T-helper 1 cell treated with Interleukin-12 subunit alpha and Interleukin-12 subunit beta and Interleukin-4 antibody, amounts not matched to agents 30 μg/mL and 1 μg/mL, for 36 hours (primary cell): ENCODE measurements at regions not wholly inside any gene's neighbourhood (a gene's known extent, or its start where the extent isn't known, plus 50 kb on each side); places are given as distances from the start of the nearest gene placed in this dataset.

Experiments
- H3K27ac Mint-ChIP-seq: one replicate; pipeline ENCODE4 v1.8.0; 2021; ENCODE audit warnings: mild to moderate bottlenecking, mixed read lengths
- H3K27me3 Mint-ChIP-seq: one replicate; pipeline ENCODE4 v1.8.0; 2021; ENCODE audit warnings: low read depth, mixed read lengths
- H3K36me3 Mint-ChIP-seq: one replicate; pipeline ENCODE4 v1.8.0; 2021; ENCODE audit warnings: low read depth, mixed read lengths
- H3K4me1 Mint-ChIP-seq: one replicate; pipeline ENCODE4 v1.8.0; 2021; ENCODE audit warnings: low read depth, mixed read lengths
- H3K4me3 Mint-ChIP-seq: one replicate; pipeline ENCODE4 v1.8.0; 2021; ENCODE audit warnings: mild to moderate bottlenecking, moderate library complexity, mixed read lengths
- H3K9me3 Mint-ChIP-seq: one replicate; pipeline ENCODE4 v1.8.0; 2021; ENCODE audit warnings: mixed read lengths

DNA sequence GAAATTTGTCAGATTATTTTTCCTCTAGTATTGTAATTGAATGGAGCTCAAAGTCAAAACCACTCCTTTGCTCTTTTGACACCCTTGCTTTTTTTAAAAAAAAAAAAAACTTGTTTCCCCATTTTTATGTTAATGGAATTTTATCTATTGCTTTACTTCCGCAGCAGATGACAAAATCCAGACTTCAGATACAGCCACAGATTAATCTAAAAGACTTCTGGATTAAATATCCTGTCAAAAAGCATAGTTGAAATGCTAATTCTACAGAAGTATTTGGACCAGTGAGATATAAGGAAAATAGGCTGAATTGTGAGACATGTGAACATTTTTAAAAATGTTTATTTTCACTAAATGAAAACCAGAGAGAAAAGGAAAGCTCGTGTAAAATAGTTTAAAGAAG, 341.4 kb downstream of the BMP2 start:
- H3K4me1 Mint-ChIP-seq: no peaks in the 10 kb centered on the region
- H3K4me3 Mint-ChIP-seq: no peak overlapping the region
- H3K27ac Mint-ChIP-seq: no peak overlapping the region
- H3K27me3 Mint-ChIP-seq: no peaks in the 10 kb centered on the region
- H3K9me3 Mint-ChIP-seq: no peaks in the 10 kb centered on the region
- H3K36me3 Mint-ChIP-seq: no peaks in the 10 kb centered on the region

DNA sequence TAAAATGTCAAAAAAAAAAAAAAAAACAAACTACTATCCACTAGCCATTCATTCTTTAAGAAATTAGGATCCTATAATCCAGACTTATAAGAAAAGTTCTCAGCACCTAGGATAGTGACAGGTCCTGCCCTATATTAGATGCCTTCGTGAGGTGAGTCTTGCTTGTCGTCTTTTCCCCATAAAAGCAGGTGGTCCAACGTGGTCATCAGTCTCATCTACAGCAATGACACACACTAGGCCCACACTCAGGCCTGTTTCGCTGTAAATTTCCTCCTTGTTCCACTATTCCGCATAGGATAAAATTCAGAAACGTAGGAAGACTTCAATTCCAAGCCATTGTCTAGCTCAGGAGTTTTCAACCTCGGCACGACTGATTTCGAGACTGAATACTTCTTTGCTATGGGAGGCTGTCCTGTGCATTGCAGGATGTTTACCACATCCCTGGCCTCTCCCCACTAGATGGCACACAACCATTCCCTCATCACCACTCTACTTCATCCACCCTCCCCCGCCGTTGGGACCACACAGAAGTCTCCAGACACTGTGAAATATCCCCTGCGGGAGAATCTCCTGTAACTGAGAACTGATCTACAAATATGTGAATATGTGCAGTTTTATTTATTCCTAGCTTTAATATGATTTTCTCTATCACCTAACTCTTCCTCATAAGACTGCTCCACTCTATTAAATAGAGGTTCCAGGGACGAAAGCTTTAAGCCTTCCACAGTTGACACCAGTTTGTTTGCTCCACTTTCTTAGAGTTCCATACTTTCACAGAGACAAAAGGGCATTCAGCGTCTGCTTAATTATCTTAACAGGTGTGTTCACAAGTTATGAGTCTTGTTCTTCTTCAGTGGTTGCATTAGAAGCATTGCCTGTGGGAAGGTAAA, 346.3 kb downstream of the BMP2 start:
- no peaks in the 10 kb centered on the region for H3K9me3 Mint-ChIP-seq
- H3K36me3 Mint-ChIP-seq: no peaks in the 10 kb centered on the region
- no peak overlapping the region for H3K4me3 Mint-ChIP-seq
- no peak overlapping the region for H3K27ac Mint-ChIP-seq
- H3K4me1 Mint-ChIP-seq: no peaks in the 10 kb centered on the region
- no peaks in the 10 kb centered on the region for H3K27me3 Mint-ChIP-seq

- H3K4me3 Mint-ChIP-seq: no peak overlapping the region
- H3K27ac Mint-ChIP-seq: no peak overlapping the region
- H3K4me1 Mint-ChIP-seq: no peaks in the 10 kb centered on the region
- no peaks in the 10 kb centered on the region for H3K27me3 Mint-ChIP-seq
- no peaks in the 10 kb centered on the region for H3K36me3 Mint-ChIP-seq
- H3K9me3 Mint-ChIP-seq: no peaks in the 10 kb centered on the region
Measured at GRCh38 chr20:7123457-7123856, 356.0 kb downstream of the BMP2 start.

GRCh38 chr20:7124120-7124519, 356.6 kb downstream of the BMP2 start:
- Mint-ChIP-seq H3K9me3 (no peaks in the 10 kb centered on the region), H3K27ac (no peak overlapping the region), H3K4me1 (no peaks in the 10 kb centered on the region), H3K36me3 (no peaks in the 10 kb centered on the region), H3K27me3 (no peaks in the 10 kb centered on the region), H3K4me3 (no peak overlapping the region)

DNA sequence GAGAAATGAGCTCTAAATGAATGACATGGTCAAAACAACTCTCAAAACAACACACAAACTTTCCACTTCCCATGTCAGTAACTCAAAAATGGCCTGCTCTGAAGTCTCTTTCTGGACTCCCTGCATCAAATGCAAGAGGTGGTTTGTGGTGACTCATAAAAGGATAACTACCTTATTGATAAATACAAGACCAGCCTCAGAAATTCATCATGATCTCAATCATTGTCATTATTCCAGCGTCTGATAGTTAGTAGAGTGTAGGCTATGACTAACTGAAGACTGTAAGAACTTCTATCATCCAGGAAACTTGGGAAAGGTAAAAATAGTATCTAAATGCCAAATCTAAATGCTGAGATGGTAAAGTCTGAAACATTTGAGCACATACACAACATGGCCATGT, 369.4 kb downstream of the BMP2 start:
- Mint-ChIP-seq H3K4me1 (no peaks in the 10 kb centered on the region), H3K27me3 (no peaks in the 10 kb centered on the region), H3K9me3 (peaks cover 2% of the 10 kb centered on the region), H3K36me3 (no peaks in the 10 kb centered on the region), H3K4me3 (no peak overlapping the region), H3K27ac (no peak overlapping the region)

- H3K27ac Mint-ChIP-seq: no peak overlapping the region
- no peak overlapping the region for H3K4me3 Mint-ChIP-seq
- H3K27me3 Mint-ChIP-seq: no peaks in the 10 kb centered on the region
- no peaks in the 10 kb centered on the region for H3K4me1 Mint-ChIP-seq
- peaks cover 2% of the 10 kb centered on the region for H3K9me3 Mint-ChIP-seq
- no peaks in the 10 kb centered on the region for H3K36me3 Mint-ChIP-seq
Measured at GRCh38 chr20:7137395-7138151, 370.1 kb downstream of the BMP2 start.

DNA sequence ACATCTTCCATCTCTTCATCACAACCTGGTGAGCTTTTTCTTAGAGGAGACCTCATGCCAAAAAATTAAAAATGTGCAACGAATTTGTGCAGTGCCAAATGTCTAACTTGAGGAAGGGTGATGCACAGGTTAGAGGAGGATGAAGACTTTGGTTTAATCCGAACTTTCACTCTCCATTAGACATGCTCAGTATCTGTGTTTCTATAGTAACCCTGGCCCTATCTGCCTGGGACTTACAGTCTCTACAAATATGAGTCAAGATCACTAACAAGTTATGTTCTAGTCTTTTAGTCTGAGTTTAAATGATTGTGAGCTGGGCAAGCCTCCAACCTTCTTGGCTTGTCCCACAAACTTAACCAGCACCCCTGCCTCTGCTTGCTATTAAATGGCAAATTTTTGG, 377.0 kb downstream of the BMP2 start:
- peaks cover 14% of the 10 kb centered on the region for H3K9me3 Mint-ChIP-seq
- H3K4me1 Mint-ChIP-seq: no peaks in the 10 kb centered on the region
- no peaks in the 10 kb centered on the region for H3K27me3 Mint-ChIP-seq
- no peak overlapping the region for H3K27ac Mint-ChIP-seq
- no peak overlapping the region for H3K4me3 Mint-ChIP-seq
- no peaks in the 10 kb centered on the region for H3K36me3 Mint-ChIP-seq

DNA sequence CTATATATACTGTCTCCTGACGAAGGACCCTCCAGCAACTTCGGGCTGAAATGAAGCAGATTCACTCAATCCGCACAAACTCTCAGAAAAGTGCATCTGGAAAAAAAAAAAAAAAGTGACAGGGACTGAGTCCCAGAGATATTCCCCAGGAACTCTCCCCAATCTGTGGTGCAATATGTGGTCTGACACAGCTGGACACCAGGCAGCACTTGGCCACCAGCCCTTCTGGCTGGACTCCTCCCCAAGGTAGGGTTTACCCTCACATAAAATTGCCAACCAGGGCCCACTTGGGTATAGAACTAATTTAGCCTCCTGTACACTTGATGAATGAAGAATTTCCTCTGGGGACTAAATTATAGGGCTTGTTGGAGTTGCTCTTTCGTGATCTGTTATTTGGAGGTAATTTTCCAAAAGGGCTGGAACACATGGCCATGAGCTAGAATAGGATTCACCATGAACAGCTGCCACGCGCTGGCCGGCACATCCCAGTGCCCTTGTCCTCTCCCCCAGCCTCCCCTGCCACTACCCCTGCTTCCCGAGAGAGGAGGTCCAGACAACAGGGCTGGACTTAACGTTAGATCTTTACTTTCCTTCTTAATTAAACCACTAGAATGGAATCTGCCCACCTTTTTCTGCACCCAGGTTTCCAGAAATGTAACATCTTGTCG, 379.2 kb downstream of the BMP2 start:
- Mint-ChIP-seq H3K36me3 (no peaks in the 10 kb centered on the region), H3K27ac (no peak overlapping the region), H3K27me3 (no peaks in the 10 kb centered on the region), H3K4me3 (no peak overlapping the region), H3K4me1 (no peaks in the 10 kb centered on the region), H3K9me3 (peaks cover 14% of the 10 kb centered on the region)

GRCh38 chr20:7147220-7147601, 379.7 kb downstream of the BMP2 start:
- Mint-ChIP-seq H3K27ac (no peak overlapping the region), H3K9me3 (peaks cover 14% of the 10 kb centered on the region), H3K4me1 (no peaks in the 10 kb centered on the region), H3K36me3 (no peaks in the 10 kb centered on the region), H3K27me3 (no peaks in the 10 kb centered on the region), H3K4me3 (no peak overlapping the region)

GRCh38 chr20:7151676-7152470, 384.4 kb downstream of the BMP2 start:
- H3K27me3 Mint-ChIP-seq: no peaks in the 10 kb centered on the region
- peaks cover 9% of the 10 kb centered on the region for H3K9me3 Mint-ChIP-seq
- no peak overlapping the region for H3K4me3 Mint-ChIP-seq

DNA sequence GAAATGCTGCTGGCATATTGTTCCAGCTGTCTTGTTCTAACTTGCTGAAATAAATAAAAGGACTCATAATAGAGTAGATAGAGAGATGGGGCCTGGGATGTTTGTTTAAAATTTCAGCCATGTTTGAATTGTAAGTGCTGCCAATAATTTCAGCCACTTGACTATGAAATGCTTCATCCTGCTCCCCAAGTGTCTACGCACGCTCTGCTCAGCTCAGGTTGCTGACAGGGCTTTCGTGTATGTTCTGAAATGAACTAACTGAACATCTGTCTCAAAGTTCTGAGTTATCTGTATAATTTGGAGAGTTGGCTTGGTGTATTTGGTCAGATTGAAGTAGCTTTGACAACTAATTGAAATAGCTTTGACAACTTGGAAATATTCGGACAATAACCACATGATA, 387.8 kb downstream of the BMP2 start:
- Mint-ChIP-seq H3K4me3 (no peak overlapping the region), H3K36me3 (no peaks in the 10 kb centered on the region), H3K27me3 (no peaks in the 10 kb centered on the region), H3K27ac (no peak overlapping the region), H3K9me3 (peaks cover 5% of the 10 kb centered on the region), H3K4me1 (no peaks in the 10 kb centered on the region)

More at GRCh38 chr20:7151676-7152470, 384.4 kb downstream of the BMP2 start:
- no peak overlapping the region for H3K27ac Mint-ChIP-seq
- H3K4me1 Mint-ChIP-seq: no peaks in the 10 kb centered on the region
- no peaks in the 10 kb centered on the region for H3K36me3 Mint-ChIP-seq

DNA sequence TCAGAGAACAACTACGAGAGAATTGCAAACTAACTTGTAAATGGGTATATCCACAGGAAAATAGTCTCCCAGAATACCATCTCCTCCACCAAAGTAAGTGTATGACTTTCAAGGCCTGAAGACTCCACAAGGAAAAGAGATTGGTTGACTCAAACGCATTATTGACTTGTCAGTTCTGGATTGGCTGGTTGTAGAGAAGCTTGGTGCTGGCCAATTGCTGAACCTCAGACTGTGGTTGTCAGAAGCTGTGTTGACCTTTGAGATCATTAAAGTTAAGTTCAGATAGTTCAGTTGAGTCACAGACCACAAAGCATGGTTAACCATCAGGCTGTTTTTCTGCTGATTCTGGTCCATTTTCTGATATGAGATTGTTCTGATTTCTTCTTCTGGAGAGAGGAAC, 388.3 kb downstream of the BMP2 start:
- Mint-ChIP-seq H3K4me1 (no peaks in the 10 kb centered on the region), H3K4me3 (no peak overlapping the region), H3K36me3 (no peaks in the 10 kb centered on the region), H3K27ac (peak overlapping the region; percentile 34), H3K27me3 (no peaks in the 10 kb centered on the region), H3K9me3 (peaks cover 5% of the 10 kb centered on the region)

DNA sequence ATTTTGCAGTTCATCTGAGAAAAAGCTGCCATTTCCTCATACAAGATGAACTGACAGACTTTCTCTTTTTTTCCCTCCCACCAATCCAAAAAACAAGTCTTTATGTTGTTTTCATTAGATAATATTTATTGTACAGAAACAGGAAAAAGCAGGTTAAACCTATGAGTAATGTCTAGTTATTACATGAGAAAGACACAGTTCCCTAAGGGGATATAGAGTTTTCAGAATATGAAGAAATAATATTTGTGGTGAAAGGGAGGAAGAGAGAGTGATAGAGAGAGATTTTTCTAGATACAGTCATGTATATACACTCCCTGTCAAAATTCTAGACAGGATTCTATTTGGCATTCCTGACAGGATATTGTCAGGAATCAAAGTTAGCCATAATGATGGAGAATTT, 392.4 kb downstream of the BMP2 start:
- Mint-ChIP-seq H3K9me3 (peaks cover 9% of the 10 kb centered on the region), H3K4me1 (no peaks in the 10 kb centered on the region)

DNA sequence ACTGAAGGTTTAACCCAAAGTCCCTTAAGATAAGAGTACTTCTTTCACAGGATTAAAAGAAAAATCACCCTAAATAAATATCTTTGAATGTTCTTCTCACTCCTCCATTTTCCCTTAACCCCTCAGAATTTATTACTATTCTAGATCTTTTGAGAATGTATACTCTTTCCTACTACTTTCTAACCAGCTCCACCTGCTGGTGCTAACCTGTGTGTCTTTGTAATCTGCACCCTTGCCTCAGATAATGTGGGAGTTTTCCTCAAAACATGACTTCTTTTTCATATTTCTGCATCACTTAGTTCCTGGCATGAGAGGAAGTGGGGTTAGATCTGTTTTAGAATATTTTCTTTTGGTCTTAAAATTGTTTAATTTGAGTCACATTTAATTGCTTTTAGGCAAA, 394.2 kb downstream of the BMP2 start:
- Mint-ChIP-seq H3K27me3 (no peaks in the 10 kb centered on the region), H3K4me3 (no peak overlapping the region), H3K27ac (no peak overlapping the region), H3K36me3 (no peaks in the 10 kb centered on the region), H3K9me3 (peaks cover 10% of the 10 kb centered on the region), H3K4me1 (no peaks in the 10 kb centered on the region)

More for the DNA sequence above, 392.4 kb downstream of the BMP2 start:
- Mint-ChIP-seq H3K27ac (no peak overlapping the region), H3K27me3 (no peaks in the 10 kb centered on the region), H3K36me3 (no peaks in the 10 kb centered on the region), H3K4me3 (no peak overlapping the region)
